ENCODE measurements at regions not wholly inside any gene's neighbourhood (a gene's known extent, or its start where the extent isn't known, plus 50 kb on each side); places are given as distances from the start of the nearest gene placed in this dataset.

GRCh38 chr2:62382122-62382521 lies 123.9 kb downstream of the TMEM17 start:
- ATAC-seq (ENCODE audit: low read depth) (no peak), DNase-seq (ENCODE audit: low spot score) (no peak)
- no peaks in the 10 kb centered on the region for H3K4me1 ChIP-seq (ENCODE audit: insufficient read depth, poor library complexity, severe bottlenecking)
- no peak for TF ChIP-seq CTCF (IDR thresholded peaks at IDR 0.05; ENCODE audit: poor library complexity, severe bottlenecking)
- no peaks in the 10 kb centered on the region for H3K36me3 ChIP-seq (ENCODE audit: low read depth)
- H3K27ac ChIP-seq (ENCODE audit: poor library complexity, severe bottlenecking): no peak overlapping the region
- H3K4me3 ChIP-seq (ENCODE audit: severe bottlenecking): no peak overlapping the region
- H3K9me3 ChIP-seq (ENCODE audit: severe bottlenecking): no peaks in the 10 kb centered on the region
- no peaks in the 10 kb centered on the region for H3K27me3 ChIP-seq (ENCODE audit: insufficient read depth, poor library complexity, severe bottlenecking)

GRCh38 chr2:62381656-62382055 lies 124.3 kb downstream of the TMEM17 start:
- H3K27ac ChIP-seq (ENCODE audit: poor library complexity, severe bottlenecking): no peak overlapping the region
- no peaks in the 10 kb centered on the region for H3K9me3 ChIP-seq (ENCODE audit: severe bottlenecking)
- no peak overlapping the region for H3K4me3 ChIP-seq (ENCODE audit: severe bottlenecking)
- no peaks in the 10 kb centered on the region for H3K27me3 ChIP-seq (ENCODE audit: insufficient read depth, poor library complexity, severe bottlenecking)
- no peaks in the 10 kb centered on the region for H3K4me1 ChIP-seq (ENCODE audit: insufficient read depth, poor library complexity, severe bottlenecking)
- ATAC-seq (ENCODE audit: low read depth) (no peak), DNase-seq (ENCODE audit: low spot score) (no peak)
- no peak for TF ChIP-seq CTCF (IDR thresholded peaks at IDR 0.05; ENCODE audit: poor library complexity, severe bottlenecking)
- no peaks in the 10 kb centered on the region for H3K36me3 ChIP-seq (ENCODE audit: low read depth)

- DNase-seq (ENCODE audit: low spot score) (no peak), ATAC-seq (ENCODE audit: low read depth) (no peak)
- no peak overlapping the region for H3K4me3 ChIP-seq (ENCODE audit: severe bottlenecking)
- no peak for TF ChIP-seq CTCF (IDR thresholded peaks at IDR 0.05; ENCODE audit: poor library complexity, severe bottlenecking)
- H3K9me3 ChIP-seq (ENCODE audit: severe bottlenecking): no peaks in the 10 kb centered on the region
- no peaks in the 10 kb centered on the region for H3K27me3 ChIP-seq (ENCODE audit: insufficient read depth, poor library complexity, severe bottlenecking)
- H3K4me1 ChIP-seq (ENCODE audit: insufficient read depth, poor library complexity, severe bottlenecking): no peaks in the 10 kb centered on the region
- no peak overlapping the region for H3K27ac ChIP-seq (ENCODE audit: poor library complexity, severe bottlenecking)
- H3K36me3 ChIP-seq (ENCODE audit: low read depth): no peaks in the 10 kb centered on the region
Observed at GRCh38 chr2:62379566-62379965, 126.4 kb downstream of the TMEM17 start.

GRCh38 chr2:62375113-62375420 lies 130.9 kb downstream of the TMEM17 start:
- TF ChIP-seq CTCF (IDR thresholded peaks at IDR 0.05; ENCODE audit: poor library complexity, severe bottlenecking): no peak
- H3K27ac ChIP-seq (ENCODE audit: poor library complexity, severe bottlenecking): no peak overlapping the region
- ATAC-seq (ENCODE audit: low read depth) (no peak), DNase-seq (ENCODE audit: low spot score) (no peak)
- no peaks in the 10 kb centered on the region for H3K4me1 ChIP-seq (ENCODE audit: insufficient read depth, poor library complexity, severe bottlenecking)
- H3K9me3 ChIP-seq (ENCODE audit: severe bottlenecking): peaks cover 6% of the 10 kb centered on the region
- no peak overlapping the region for H3K4me3 ChIP-seq (ENCODE audit: severe bottlenecking)
- no peaks in the 10 kb centered on the region for H3K36me3 ChIP-seq (ENCODE audit: low read depth)
- no peaks in the 10 kb centered on the region for H3K27me3 ChIP-seq (ENCODE audit: insufficient read depth, poor library complexity, severe bottlenecking)

- ATAC-seq (ENCODE audit: low read depth): no peak
- TF ChIP-seq CTCF (IDR thresholded peaks at IDR 0.05; ENCODE audit: poor library complexity, severe bottlenecking): no peak
- H3K9me3 ChIP-seq (ENCODE audit: severe bottlenecking): peaks cover 6% of the 10 kb centered on the region
- no peak for DNase-seq (ENCODE audit: low spot score)
- no peaks in the 10 kb centered on the region for H3K4me1 ChIP-seq (ENCODE audit: insufficient read depth, poor library complexity, severe bottlenecking)
- no peaks in the 10 kb centered on the region for H3K36me3 ChIP-seq (ENCODE audit: low read depth)
- no peaks in the 10 kb centered on the region for H3K27me3 ChIP-seq (ENCODE audit: insufficient read depth, poor library complexity, severe bottlenecking)
- H3K27ac ChIP-seq (ENCODE audit: poor library complexity, severe bottlenecking): no peak overlapping the region
- H3K4me3 ChIP-seq (ENCODE audit: severe bottlenecking): no peak overlapping the region
Observed at GRCh38 chr2:62374301-62375112, 131.5 kb downstream of the TMEM17 start.

All from RWPE2 (cell line).